OCI-LY7 (cell line): ENCODE measurements at regions not wholly inside any gene's neighbourhood (a gene's known extent, or its start where the extent isn't known, plus 50 kb on each side); places are given as distances from the start of the nearest gene placed in this dataset.

ENCODE experiments used
- EZH2phosphoT487 ChIP-seq: fragments of 200-600 bp; sonication (generic); IDR thresholded peaks from 2 replicates; pipeline ENCODE4 v1.6.1; 2018; ENCODE audit warnings: low read depth, borderline replicate concordance, mild to moderate bottlenecking, mixed run types, antibody characterized with exemption, low read length, moderate library complexity, mixed read lengths
- TF ChIP-seq, protein P1 (sequence below): fragments of 200-600 bp; sonication (generic); conservative IDR thresholded peaks from 2 replicates; pipeline ENCODE4 v1.5.1; 2014; ENCODE audit warnings: mild to moderate bottlenecking, antibody characterized with exemption, low read length, moderate library complexity, mixed read lengths

DNA sequence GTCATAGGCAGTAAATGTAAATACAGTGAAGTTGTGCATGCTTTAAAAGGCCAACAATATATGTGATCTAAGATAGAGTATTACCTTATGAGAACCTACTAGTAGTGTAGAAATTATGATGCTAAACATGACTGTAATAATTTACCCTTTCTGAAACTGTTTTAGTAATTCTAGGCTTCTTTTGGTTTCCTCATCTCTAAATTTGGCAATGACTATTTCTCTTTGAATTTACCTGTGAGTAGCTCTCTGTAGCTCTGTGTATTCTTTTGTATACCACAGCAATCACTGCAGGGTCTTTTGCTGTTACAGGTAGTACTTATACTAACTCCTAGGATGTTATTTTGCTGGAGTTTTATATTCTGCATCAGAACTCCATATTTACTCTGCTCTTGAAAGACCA, 169.6 kb downstream of the KDM5D start:
- TF ChIP-seq, protein P1, sequence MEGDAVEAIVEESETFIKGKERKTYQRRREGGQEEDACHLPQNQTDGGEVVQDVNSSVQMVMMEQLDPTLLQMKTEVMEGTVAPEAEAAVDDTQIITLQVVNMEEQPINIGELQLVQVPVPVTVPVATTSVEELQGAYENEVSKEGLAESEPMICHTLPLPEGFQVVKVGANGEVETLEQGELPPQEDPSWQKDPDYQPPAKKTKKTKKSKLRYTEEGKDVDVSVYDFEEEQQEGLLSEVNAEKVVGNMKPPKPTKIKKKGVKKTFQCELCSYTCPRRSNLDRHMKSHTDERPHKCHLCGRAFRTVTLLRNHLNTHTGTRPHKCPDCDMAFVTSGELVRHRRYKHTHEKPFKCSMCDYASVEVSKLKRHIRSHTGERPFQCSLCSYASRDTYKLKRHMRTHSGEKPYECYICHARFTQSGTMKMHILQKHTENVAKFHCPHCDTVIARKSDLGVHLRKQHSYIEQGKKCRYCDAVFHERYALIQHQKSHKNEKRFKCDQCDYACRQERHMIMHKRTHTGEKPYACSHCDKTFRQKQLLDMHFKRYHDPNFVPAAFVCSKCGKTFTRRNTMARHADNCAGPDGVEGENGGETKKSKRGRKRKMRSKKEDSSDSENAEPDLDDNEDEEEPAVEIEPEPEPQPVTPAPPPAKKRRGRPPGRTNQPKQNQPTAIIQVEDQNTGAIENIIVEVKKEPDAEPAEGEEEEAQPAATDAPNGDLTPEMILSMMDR, result no peak
- TF ChIP-seq EZH2phosphoT487, result no peak
